GM21717 (cell line): ENCODE measurements at regions not wholly inside any gene's neighbourhood (a gene's known extent, or its start where the extent isn't known, plus 50 kb on each side); places are given as distances from the start of the nearest gene placed in this dataset.
"Not testable (repeated sequence)": the region's sequence is repeated elsewhere in the genome, so short reads cannot be mapped to it uniquely, and the experiment has no call there.

Source experiments
- ATAC-seq: cut with Tn5 transposase; IDR thresholded peaks from one replicate; pipeline ENCODE4 v1.9.1; 2021; ENCODE audit warnings: mild to moderate bottlenecking, moderate library complexity; ENCODE audit not compliant: unreplicated experiment

DNA sequence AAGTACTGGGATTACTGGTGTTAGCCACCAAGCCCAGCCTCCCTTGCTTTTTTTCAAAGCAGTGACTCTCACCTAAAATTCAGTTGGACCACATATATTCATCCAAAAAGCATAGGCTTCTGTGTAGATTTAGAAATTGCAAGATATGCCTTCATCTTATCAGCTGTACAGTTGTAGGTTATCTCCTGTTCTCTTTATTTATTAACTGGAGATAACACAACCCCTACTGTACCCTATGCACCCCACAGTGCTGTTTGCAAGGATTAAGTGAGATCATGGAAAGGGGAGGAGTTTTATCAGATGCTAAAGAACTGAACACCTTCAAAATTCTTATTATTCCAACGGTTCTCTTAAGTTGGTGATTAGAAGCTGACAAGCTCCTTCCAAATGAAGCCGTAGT, 164.4 kb upstream of the JARID2 start:
- ATAC-seq = no peak

DNA sequence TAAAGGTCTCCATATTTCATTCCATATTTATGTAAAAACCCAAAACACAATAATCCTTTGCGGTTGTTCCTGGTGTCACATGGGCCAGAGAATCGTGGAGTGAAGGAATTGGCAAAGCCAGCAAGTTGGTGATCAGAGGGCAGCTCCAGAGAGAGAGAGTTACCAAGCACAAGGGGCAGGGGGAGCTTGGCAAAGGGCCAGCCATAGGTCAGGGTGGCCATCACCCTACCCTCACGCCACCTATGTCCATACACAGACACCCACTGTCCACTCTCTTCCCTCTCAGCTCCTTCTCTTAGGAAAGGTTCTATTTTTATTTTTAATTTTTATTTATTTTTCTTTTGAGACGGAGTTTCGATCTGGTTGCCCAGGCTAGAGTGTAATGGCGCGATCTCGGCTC, 163.2 kb upstream of the JARID2 start:
- ATAC-seq = no peak

DNA sequence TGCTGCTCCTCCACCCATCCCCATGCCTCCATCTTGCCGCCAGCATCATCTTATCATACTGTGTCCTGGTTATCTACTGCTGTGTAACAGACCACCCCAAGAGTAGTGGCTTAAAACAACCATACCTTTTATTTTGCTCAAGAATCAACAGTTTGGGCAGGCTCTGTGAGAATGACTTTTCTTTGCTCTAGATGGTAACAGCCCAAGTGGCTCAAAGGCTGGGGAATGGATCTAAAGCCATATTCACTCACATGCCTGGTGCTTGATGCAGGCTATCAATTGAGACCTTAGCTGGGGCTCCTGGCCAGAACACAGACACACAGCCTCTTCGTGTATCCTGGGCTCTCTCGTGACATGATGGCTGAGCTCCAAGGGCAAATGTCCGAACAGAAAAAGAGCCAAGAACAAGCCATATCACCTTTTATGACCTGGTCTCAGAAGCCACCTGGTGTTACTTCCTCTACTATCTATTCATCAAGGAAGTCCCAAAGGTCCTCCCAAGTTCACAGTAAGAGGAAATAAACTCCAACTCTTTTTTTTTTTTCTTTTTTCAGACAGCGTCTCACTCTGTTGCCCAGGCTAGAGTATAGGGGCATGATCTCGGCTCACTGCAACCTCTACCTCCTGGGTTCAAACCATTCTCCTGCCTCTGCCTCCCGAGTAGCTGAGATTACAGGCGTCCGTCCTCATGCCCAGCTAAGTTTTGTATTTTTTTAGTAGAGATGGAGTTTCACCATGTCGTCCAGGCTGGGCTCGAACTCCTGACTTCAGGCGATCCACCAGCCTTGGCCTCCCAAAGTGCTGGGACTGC, 159.3 kb upstream of the JARID2 start:
- no peak for ATAC-seq

DNA sequence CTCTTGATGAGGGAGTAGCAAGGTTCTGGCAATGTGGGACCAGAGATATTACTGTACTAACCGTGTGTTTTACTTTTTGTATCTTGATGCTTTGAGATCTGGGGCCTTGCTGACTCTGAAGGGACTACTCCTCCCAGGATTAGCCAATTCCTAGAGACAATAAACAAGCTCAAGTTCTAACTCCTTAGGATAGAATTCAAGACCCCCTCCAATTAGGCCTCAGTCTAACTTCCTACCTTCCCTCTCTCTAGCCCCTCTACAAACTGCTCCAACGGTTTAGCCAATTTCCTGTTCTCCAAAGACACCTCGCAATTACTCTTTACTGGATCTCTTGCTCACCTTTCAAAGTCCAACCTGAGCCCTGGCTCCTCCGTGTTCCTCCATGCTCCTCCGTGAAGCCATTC, 158.7 kb upstream of the JARID2 start:
- ATAC-seq = no peak

DNA sequence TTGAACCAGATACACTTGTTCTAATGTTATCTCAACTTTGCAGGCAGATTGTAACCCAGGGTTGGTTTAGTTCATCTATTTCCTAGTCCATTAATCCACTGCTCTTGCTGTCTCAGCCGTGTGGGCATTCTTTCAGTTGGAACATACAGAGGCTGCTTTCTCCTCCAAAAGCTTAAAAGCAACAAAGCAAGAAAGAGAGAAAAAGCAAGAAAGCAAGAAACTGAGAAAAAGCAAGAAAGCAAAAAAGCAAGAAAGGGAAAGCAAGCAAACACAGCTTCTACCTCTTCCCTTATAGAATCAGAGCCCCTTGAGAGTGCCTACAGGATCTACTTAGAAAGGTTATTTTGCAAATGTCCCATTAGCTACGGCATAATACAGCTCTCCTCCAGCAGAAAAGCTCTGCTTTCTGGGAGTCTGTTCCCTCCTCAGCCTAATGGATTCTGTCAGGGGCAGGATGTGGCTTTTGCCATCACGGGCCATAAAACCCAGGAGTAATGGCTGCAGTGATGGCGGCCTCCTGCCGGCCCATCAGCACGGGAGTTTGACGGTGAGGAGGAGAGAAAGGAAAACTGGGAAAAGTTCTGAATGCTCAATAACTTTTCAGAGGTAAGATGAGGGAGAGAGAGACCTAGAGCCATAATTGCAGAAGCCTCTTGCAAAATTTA, 156.8 kb upstream of the JARID2 start:
- no peak for ATAC-seq

DNA sequence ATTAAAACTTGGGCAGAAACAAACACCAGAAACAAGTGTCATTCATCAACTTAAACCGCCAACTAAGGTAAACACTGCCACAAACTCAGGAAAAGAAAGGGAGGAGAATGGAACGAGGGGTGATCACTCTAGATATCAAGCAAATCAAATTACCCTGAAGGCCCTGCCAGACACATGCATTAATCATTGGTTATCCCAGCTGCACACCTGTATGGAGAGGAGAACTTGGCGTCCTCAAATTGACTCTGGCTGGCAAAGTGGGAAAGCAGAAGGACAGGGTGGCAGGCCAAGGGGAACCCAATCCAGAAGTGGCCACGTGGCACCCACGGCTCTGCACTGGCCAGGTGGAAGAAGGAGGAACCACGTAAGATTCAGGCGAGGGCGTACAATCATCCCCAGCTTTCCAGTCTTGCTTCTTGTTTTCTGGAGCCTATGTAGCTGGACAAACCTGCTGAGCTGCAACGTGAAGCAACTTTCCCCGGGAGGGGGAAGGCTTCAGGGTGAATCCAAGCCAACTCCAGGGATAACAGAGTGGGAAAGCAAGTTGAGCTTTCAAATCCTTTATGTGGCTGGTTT, 156.2 kb upstream of the JARID2 start:
- ATAC-seq = no peak

DNA sequence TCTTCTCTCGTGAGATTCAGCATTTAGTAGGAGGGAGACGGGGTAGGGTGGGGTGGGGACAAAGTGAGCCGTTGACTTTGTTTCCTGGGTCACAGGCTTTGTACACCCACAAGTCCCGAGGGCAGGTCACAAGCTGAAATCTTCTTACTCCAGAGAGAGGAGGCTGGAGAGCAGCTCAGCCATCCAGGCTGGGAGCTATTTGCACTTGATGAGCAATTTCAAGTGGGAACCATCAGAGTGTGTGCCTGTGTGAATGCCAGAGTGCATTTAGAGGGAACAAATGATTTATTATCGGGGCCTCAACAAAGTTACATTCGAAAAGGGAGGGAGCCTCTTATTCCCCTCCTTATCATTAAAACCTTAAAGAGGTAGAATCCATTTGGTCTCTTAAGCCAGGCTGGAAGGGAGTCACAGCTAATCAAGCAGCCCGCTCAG, 155.7 kb upstream of the JARID2 start:
- ATAC-seq = no peak

DNA sequence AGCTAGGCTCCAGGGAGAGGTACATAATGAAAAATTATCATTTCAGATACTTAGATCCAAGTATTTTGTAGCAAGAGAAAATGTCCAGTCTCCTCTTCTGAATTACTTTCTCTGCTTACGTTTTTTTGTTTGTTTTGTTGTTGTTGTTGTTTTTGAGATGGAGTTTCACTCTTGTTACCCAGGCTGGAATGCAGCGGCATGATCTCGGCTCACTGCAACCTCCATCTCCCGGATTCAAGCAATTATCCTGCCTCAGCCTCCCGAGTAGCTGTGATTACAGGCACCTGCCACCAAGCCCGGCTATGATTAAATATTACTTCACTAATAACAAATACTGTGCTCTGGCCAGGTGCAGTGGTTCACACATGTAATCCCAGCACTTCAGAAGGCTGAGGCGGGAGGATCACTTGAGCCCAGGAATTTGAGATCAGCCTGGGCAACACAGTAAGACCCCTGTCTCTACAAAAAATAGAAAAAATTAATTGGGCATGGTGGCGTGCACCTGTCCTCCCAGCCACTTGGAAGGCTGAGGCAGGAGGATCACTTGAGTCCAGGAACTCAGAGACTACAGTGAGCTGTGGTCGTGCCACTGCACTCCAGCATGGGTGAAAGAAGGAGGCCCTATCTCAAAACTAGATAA, 155.0 kb upstream of the JARID2 start:
- ATAC-seq = no peak

DNA sequence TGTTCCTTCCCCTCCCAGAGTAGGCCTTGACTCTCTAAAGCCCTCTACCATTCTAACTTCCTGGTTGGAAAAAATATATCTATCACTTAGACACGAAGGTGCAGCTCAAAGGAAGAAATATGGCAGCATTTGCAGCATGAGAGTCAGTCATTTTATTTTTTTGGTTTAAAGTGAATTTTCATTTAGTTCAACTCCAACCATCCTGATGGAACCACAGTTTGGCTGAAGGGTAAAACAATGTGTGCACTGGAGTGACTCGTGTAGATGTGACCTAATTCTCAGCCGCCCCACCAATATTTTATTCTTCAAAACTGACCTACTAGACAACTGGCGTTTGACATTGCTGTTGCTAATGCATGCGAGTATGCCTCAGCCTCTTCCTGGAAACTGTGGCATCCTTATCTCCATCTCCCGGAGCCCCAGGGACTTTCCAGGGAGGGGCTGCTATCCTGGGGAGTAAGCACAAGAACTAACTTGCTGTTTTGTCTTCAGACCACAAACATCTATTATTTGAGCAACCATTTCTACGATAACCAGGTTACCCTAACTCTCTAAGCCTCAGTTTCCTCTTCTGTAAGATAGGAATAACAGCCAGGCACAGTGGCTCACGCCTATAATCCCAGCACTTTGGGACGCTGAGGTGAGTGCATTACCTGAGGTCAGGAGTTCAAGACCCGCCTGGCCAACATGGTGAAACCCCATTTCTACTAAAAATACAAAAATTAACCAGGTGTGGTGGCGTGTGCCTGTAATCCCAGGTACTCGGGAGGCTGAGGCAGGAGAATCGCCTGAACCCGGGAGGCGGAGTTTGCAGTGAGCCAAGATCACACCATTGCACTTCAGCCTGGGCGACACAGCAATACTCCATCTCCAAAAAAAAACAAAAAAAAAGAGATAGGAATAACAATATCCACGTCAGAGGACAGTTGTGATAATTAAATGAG, 148.7 kb upstream of the JARID2 start:
- ATAC-seq = no peak

DNA sequence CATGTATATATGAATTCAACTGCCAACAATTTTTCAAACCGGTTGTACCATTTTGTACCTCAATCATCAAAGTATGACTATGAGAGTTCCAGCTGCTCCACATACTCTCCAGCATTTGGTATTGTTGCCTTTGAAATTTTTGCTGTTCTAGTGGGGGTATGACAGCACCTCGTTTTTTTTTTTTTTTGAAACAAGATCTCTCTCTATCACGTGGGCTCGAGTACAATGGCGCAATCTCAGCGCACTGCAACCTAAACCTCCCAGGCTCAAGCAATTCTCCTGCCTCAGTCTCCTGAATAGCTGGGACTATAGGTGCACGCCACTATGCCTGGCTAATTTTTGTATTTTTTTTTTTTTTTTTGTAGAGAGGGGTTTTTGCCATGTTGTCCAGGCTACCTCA, 144.7 kb upstream of the JARID2 start:
- ATAC-seq = no peak

DNA sequence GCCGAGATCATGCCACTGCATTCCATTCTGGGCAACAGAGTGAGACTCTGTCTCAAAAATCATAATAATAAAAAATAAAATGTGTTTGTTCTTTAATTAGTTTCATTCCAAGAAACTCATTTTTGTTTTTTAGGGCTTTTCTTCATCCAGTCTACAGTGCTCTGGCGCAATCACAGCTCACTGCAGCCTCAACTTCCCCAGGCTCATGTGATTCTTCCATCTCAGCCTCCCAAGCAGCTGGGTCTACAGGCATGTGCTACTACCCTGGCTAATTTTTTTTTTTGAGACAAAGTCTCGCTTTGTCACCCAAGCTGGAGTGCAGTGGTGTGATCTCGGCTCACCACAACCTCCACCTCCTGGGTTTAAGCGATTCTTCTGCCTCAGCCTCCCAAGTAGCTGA, 143.6 kb upstream of the JARID2 start:
- no peak for ATAC-seq

DNA sequence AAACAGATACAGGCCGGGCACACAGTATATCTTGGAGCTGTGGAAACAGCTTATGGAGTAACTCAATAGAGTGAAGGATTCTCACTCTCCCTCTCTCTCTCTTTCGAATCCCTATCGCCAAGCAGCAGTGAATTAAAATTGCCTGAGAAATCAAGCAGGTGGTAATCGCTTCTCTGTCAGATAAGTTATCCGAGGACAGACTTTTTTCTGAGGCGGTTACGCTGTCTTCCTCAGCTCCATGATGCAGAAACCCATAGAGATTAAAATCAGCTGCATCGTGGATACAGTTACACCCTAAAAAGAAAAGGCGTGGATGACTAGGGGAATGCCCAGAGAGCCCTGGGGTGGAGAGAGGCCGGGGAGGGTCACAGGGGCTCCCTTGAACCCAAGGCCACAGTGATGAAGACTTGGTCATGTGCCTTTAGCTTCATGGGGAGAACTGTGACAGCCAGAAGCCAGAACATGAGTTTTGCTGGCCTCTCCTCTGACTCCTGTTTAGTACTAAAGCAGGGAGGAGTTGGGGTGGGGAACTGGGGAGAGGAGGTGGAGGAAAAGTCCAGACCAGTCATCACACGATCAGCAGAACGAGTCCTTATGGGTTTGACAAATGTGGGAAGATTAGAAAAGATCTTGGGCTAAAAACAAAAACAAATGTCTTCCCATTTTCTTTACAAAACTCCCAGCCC, 138.8 kb upstream of the JARID2 start:
- no peak for ATAC-seq

DNA sequence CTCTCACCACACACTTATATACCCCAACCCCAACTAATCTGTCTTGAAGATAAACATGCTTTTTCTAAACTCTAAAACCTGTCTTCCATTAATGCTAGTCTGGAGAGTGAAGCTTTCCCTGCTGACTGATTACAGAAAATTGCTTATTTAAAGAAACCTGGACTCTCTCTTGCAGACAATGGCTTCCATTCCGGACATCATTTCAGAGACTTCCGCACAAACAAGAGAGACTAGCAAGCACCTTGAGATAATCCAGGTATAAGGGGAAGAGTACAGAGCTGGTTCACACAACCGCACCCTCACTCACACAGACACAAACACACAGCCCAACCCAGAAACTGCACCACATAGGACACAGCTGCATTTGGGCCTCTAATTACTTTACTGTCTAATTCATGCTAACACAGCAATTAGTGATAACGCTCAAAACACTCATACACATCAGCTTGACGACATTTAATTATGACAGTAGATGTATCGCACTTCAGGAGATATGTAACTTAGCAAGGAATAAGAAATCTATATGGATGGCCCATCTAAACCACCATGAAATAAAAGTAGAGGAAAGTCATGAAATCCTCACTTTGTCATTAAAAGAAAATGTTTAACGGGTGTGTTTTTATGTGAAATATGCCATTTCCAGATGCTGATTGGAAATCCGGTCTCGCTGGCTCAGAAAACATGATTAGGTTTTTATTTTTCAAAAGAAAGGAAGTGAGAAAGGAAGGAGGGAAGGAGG, 138.1 kb upstream of the JARID2 start:
- no peak for ATAC-seq

DNA sequence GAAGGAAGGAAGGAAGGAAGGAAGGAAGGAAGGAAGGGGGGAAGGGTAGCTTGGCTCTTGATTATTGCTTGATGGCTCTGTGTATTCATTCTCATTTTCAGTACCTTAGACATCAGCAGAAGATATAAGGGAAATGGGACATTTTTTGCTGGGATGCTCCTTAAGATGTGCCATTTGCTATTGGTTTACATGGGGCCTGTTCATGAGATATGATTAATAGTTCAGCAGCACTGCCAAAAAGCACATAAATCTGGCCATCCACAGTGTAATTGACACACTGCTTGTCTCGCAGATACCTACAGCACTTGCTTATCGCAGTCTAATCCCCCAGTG, 137.5 kb upstream of the JARID2 start:
- ATAC-seq = no peak

DNA sequence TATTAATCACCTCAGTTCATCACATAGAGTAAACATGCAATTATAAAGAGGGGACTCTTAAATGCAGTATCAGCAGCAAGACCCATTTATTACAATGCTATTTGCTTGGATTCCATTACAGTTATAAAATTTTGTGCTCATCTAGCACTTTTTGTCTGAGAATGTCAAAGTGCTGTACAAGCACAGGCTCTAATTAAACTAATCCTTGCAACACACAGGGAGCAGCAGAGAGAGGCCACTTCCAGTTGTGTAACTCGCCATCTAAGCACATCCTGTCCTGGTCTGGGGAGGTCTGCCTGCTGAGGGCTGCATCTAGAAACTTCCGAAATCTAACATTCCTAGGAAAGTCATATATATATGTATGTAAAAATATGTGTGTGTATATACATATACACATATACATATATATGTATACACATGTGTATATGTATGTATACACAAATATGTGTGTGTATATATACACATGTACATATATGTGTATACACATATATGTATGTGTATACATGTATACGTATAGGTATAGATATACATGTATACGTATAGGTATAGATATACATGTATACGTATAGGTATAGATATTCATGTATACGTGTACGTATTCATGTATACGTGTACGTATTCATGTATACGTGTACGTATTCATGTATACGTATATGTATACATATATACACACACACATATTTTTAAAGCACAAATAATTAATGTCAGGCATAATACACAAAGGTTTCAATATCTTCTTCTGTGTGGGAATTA, 136.4 kb upstream of the JARID2 start:
- no peak for ATAC-seq

DNA sequence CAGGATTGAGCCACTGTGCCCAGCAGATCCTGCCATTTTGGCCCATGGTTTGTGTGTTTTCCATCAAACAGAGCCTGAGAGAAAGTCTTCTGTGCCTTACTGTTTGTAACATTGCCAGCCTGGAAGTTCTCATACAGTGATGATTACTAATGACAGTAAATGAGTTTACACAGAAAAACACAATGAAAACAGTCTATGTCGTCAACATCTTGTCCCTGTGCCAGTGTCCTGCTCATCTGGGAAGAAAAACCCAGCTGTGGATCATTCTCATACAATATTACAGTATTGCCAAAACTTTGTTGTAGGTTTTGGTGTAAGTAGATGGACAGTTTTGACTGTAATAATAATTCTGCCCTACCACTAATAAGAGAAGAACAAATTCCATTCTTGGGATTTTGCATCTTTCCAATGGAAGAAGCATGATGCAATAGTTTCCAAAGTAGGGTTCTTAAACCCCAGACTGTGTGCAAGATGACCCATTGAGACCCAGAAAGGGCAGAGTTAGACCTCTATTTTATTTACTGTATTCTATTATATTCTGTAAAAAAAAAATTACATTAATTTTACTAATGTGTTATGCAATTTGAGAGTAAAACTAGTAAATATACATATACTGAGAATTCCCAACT, 135.0 kb upstream of the JARID2 start:
- ATAC-seq = no peak

DNA sequence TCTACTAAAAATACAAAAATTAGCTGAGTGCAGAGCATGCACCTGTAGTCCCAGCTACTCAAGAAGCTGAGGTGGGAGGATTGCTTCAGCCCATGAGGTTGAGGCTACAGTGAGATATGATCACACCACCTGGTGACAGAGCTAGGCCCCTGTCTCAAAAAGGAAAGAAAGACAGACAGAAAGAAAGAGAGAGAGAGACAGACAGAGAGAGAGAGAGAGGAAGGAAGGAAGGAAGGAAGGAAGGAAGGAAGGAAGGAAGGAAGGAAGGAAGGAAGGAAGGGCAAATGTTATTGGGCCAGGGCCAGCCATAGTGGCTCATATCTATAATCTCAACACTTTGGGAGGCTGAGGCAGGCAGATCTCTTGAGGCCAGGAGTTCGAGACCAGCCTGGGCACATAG, 134.3 kb upstream of the JARID2 start:
- not testable (repeated sequence) for ATAC-seq

DNA sequence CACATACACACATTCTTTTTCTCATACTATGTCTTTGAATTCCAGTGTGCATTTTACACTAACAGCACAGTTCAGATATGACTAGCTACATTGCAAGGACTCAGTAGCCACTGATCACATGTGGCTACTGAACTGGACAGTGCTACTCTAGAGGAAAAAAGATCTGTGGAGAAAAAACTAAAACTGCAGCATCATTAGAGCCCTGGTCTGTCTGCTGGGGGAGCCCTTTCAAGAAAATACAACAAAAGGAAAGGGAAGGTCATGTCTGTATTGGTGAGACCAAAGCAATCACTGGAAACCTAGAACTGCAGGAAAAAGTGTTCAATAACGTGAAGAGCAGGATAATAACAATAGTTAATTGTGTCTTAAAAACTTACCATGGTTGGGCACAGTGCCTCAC, 132.3 kb upstream of the JARID2 start:
- no peak for ATAC-seq
